ENCODE measurements at regions not wholly inside any gene's neighbourhood (a gene's known extent, or its start where the extent isn't known, plus 50 kb on each side); places are given as distances from the start of the nearest gene placed in this dataset.
"Not testable (repeated sequence)": the region's sequence is repeated elsewhere in the genome, so short reads cannot be mapped to it uniquely, and the experiment has no call there.

DNA sequence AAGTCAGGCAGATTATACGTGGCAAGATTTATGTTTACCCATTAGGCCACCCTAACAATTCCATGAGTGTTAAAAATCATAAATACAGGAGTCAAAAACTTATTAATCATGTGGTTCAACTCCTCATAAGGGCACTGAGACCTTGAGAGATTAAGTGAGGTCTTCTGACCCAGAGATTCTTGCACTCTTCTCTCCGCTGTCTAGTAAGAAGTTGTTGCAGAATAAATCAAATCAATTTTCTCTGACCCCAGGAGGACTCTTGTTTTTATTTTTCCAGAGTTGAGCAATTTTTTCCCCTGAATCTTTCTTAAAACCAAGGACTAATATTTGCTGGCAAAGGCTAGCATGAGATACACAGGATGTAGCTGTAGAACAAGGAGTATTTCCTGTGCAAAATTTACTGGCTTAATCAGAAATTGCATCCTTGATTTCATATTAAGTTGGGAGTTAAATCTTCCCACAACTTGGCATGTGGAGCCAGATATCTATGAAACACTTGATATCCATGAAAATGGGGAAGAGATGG, 90.9 kb upstream of the PTHLH start:
- DNase-seq: no peak

DNA sequence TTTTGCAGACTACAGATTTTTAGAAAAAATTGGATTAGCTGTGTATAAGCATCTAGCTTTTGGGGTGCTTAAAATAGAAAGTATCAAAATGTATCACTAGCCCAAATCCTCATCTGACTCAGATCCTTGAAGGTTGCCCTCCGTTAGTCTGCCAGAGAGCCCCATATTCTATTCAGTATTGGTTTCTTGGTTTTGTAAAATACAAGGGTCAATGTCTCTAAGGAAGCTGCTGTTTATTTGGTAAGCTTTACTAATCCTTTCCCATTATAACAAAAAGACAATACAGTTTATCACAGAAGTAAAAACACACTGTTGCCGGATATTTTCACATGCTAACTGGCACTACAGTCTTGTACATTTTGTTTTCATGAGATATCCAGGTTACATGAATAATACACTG, 92.8 kb upstream of the PTHLH start:
- DNase-seq: no peak

- DNase-seq: no peak
Measured at GRCh38 chr12:28065889-28066630, 93.5 kb upstream of the PTHLH start.

- DNase-seq: no peak
Measured at GRCh38 chr12:28066879-28067278, 94.3 kb upstream of the PTHLH start.

DNA sequence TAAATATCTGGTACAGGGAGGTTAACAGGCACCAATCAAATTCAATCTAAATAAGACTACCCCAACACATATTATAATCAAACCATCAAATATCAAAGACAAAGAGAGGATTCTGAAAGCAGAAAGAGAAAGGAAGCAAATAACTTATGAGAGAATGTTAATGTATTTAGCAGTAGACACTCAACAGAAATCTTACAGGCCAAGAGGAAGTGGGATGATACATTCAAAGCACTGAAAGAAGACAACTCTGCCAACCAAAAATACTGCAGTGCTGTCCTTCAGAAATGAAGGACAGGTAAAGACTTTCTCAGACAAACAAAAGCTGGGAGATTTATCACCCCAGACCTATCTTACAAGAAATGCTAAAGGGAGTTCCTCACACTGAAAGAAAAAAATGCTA, 95.9 kb upstream of the PTHLH start:
- DNase-seq: no peak

DNA sequence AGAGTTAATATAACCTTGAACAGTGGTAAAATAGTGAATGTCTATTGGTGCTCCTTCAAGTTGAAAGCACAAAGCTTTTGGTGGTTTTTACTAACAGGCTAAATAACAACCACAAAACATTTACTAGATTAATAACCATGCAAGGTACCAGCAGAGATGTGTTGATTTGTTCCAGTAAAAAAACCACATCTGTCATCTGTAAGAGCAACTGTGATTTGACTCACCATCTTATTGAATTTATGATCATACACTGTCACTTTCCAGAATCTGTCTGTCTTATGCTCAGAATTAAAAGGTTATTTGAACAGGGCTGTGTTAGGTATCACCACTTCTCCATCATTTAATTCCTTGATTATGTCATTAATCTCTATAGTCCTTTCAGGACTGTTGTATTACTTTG, 107.0 kb upstream of the PTHLH start:
- DNase-seq: no peak

GRCh38 chr12:28082096-28082495, 108.2 kb upstream of the CCDC91 start:
- DNase-seq: no peak

- DNase-seq: no peak
Measured at GRCh38 chr12:28083840-28084678, 106.2 kb upstream of the CCDC91 start.

GRCh38 chr12:28086521-28087155, 103.6 kb upstream of the CCDC91 start:
- DNase-seq: no peak

DNA sequence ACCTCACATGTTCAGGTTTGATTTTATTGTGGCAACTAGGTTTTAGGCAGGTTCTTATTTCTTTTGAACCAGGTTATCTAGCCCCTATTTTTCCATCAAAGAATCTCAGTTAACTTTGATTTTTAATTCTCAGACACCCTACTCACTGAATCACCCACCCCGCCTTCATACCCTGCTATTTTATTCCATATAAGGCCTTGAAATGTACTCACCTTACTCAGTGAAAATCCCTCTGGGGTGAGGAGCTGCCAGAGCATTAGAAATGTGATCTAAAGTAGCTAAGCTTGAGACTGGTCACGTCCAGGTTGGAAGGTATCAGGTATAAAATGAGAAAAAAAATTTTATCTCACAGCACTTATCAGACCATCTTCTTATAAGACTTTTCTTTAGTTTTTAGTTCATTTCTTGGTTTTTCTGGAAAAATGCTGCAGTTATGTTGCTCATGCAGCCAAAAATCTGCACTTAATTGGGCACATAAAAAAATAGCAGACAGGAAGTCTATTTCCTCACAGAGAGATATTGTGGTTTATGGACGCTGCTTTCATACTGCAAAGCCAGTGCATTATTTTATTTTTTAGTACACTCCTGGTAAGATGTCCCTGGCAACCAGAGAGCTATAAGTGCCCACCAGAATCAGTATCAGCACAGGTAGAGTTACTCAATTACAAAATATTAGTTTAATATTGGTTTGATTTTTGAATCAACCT, 101.5 kb upstream of the CCDC91 start:
- DNase-seq: no peak

DNA sequence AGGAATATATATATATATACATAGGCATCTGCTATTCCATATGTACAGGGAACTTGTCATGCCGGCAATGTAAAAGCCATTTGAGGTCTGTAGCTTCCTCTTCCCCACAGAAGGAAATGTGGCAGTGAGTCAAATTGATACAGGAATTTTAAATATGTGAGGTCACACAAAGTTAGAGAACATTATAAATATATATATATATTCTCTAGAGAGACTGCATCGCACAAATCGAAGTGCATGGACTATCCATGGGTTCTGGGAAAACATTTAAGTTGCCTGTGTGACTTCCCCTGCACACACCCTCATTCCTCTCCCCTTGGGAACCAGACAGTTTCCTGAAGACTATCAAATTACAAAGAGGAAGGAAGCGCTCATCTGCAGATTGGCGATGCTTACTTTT, 100.9 kb upstream of the CCDC91 start:
- DNase-seq: no peak

GRCh38 chr12:28090835-28091234, 99.4 kb upstream of the CCDC91 start:
- DNase-seq: no peak

DNA sequence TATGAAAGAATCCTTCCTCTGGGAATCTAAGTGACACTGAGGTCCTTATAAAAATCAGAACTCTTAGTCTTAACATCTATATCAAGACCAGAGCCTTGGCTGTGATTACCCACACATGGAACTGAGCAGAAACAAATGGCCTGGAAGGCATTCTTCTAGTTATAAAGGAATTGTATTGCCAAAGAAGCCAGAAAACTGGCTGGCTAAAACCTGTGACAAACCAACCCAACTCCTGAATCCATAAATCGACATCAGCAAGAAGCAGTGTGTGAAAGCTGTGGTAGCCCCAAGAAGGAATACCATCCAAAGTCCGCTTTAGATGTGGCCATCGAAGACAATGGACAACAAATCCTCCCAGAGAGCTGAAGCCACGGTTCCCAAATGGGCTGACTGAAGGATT, 97.9 kb upstream of the CCDC91 start:
- no peak for DNase-seq

DNA sequence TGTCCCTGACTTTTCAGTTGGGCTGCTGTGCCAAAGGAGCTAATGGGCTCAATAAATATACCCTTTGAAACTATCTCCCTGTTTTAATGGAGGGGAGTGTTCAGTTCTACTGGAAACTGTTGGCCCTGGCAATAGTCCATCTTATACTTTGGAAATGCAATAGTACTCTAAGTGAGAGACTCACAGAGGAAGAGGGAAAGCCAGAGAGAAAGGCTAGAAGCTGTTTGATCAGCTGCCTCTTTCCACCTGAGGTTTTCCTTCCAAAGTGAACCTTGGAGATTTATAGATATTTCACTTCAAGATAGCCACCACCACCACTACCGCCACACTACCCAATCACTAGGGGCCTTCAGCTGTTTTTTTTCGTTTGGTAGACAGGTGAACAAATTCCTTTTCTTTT, 93.6 kb upstream of the CCDC91 start:
- DNase-seq: peak; percentile 51

DNA sequence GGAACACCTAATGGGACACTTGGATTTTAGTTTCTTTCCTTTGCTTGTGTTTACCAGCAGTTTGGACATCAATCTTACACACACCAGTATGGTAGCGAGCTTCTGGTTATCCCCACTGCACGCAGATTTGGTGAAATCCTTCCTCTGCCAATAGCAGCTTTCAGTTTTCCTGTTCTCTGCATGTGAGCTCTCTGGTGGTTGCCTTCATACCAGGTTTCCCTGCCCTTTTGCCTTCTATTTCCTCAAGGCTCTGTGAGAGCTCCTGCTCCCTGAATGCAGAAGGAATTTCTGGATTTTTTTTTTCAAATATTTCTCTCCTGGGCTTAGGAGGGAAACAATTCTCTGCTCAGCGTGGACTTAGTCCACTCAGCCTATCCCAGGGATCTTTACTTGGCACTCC, 93.0 kb upstream of the CCDC91 start:
- DNase-seq: peak; percentile 51

DNA sequence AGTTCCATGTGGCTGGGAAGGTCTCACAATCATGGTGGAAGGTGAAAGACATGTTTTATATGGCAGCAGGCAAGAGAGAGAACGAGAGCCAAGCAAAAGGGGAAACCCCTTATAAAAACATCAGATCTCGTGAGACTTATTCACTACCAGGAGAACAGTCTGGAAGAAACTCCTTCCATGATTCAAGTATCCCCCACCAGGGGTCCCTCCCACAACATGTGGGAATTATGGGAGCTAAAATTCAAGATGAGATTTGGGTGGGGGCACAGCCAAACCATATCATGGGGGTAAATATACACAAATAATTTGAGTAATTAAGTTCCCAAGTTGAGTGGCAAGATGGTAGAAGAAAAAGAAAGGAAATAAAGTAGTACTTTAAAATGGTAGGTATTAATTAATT, 91.0 kb upstream of the CCDC91 start:
- not testable (repeated sequence) for DNase-seq

- no peak for DNase-seq
Measured at GRCh38 chr12:28099871-28100270, 90.4 kb upstream of the CCDC91 start.

DNA sequence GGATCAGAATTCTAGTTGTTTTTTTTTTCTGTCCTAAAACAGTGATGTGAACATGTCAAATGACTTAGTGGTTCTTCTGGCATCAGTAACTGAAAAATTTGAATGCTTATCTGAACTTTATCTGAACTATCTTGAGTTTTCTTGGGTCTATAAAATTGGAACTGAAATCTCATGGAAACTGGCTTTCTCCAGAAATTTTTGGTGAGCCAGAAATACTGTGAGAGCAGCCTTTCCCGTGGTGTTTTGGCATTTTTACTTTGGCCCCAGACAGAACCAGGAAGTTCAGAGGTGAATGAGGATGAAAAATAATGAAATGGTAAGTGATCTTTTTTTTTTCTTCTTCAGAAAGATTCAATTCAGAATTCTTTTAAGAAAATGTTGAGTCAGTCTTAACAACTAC, 89.5 kb upstream of the CCDC91 start:
- no peak for DNase-seq

DNA sequence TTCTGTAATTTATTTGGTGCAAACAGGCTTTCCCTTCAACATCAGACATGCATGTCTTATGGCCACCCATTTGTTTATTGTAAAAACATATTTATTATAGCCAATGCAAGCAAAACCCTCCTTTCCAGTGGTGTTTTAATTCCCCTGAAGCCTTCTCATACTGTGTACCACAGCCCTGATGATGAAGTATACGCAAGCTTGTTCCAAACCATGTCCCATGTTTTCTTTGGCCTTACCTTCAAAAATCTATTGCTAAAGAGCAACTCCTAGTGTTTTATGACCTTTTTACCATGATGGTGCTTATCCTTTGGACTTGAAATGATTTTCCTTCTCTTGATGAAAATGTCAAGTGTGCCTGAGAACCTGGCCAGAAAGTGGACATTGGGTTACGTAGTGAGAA, 85.9 kb upstream of the CCDC91 start:
- DNase-seq: no peak

- DNase-seq: no peak
Measured at GRCh38 chr12:28104903-28105864, 85.1 kb upstream of the CCDC91 start.

- DNase-seq: no peak
Measured at GRCh38 chr12:28107679-28108078, 82.6 kb upstream of the CCDC91 start.

DNA sequence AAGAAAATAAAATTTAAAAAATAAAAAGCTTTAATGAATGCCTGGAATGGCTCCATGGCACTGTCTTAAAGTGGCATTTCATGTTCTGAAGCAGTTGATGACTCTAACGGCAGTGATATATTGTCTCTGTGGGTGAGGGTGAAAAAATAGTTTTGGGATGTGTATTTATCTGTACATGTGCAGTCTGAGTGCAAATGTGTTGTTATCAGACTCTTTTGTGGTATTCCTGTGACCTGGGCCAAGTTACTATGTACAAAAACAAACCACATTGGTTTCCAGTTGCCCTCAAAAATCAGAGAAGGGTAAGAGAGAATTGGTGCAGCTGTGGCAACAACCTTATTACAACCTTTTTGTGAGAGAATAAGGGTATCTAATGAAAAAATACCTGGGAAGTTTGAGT, 81.7 kb upstream of the CCDC91 start:
- DNase-seq: no peak
